ENCODE measurements at regions not wholly inside any gene's neighbourhood (a gene's known extent, or its start where the extent isn't known, plus 50 kb on each side); places are given as distances from the start of the nearest gene placed in this dataset.

DNA sequence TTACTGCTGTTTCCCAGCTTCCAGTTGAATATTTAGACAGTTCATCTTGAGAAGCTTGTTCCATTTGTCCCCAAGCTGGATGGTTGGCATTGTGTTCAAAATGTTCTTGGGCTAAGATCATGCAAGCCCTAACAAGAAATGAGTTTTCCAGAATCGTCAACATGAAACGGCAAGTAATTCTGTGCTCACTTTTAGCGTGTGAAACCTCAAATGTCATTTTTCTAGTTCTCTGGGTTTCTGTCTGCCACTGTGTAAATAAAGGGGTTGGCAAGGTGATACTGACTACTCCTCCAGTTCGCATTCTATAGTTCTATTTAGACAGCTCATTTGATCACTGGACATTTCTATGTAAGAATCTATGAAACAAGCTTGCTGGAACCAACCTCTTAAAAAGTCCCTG lies 194.0 kb downstream of the AHR start:
- TF ChIP-seq CTCF (IDR thresholded peaks at IDR 0.05): no peak
- DNase-seq: no peak
- intact Hi-C loops (cut with DNase I; ENCODE audit: low total_unique reads): no loop called here

GRCh38 chr7:17493446-17493845 lies 195.0 kb downstream of the AHR start:
- intact Hi-C loops (cut with DNase I; ENCODE audit: low total_unique reads): no loop called here
- Histone ChIP-seq H3K9me3 (no peaks in the 10 kb centered on the region), H3K4me3 (no peak overlapping the region), H3K36me3 (no peaks in the 10 kb centered on the region), H3K27ac (no peak overlapping the region), H3K4me1 (peaks cover 0 to 5% (median 0%) of the 10 kb centered on the region in 4 donors), H3K27me3 (no peaks in the 10 kb centered on the region)
- TF ChIP-seq CTCF (IDR thresholded peaks at IDR 0.05): no peak
- DNase-seq: no peak

More for the DNA sequence above, 194.0 kb downstream of the AHR start:
- Histone ChIP-seq H3K9me3 (no peaks in the 10 kb centered on the region), H3K27me3 (no peaks in the 10 kb centered on the region), H3K4me1 (peaks cover 0 to 5% (median 0%) of the 10 kb centered on the region in 4 donors), H3K4me3 (no peak overlapping the region), H3K36me3 (no peaks in the 10 kb centered on the region), H3K27ac (no peak overlapping the region)

DNA sequence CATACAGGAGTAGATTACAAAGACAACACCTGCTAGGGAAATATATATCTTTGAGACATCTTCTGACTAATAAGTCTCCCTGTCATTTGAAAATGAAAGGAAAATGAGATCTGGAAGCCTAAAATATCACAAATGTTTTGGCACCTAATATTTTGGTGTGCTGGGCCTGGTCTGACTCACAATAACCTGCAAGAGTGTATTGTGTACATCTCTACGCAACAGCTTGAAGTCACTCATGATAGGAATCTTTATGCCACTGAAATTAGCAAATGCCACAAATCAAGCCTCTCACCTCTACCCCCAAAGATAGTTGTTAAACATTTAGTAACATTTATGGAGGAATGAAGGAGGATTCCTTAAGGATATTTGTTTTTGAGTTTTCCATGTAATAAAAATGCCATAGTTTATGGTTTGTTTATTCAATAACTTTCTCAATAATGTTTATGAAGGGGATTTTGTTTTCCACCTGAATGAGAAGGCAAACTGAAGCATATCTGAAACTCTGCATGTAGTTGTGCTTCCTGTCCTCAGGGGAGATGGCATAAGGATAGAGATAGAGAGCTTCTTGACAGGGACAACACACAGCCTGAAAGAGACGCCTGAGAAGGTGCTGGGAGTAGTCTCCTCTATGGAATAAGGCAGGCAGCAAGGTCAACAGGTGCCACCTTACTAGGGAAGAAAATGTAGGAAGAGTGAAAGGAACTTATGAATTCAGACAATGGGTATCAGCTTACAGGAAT lies 197.4 kb downstream of the AHR start:
- Histone ChIP-seq H3K9me3 (no peaks in the 10 kb centered on the region), H3K36me3 (no peaks in the 10 kb centered on the region), H3K27me3 (no peaks in the 10 kb centered on the region), H3K27ac (no peak overlapping the region), H3K4me1 (peaks cover 0 to 5% (median 0%) of the 10 kb centered on the region in 4 donors), H3K4me3 (no peak overlapping the region)
- no peak for TF ChIP-seq CTCF (IDR thresholded peaks at IDR 0.05)
- DNase-seq: no peak
- intact Hi-C loops (cut with DNase I; ENCODE audit: low total_unique reads): no loop called here

GRCh38 chr7:17497136-17497535 lies 198.7 kb downstream of the AHR start:
- H3K27me3 ChIP-seq: no peaks in the 10 kb centered on the region
- no peak for DNase-seq
- no peak for TF ChIP-seq CTCF (IDR thresholded peaks at IDR 0.05)
- intact Hi-C loops (cut with DNase I; ENCODE audit: low total_unique reads): no loop called here
- H3K4me3 ChIP-seq: no peak overlapping the region
- H3K27ac ChIP-seq: no peak overlapping the region
- peaks cover 0 to 15% (median 2%) of the 10 kb centered on the region in 4 donors for H3K4me1 ChIP-seq
- no peaks in the 10 kb centered on the region for H3K36me3 ChIP-seq
- no peaks in the 10 kb centered on the region for H3K9me3 ChIP-seq

DNA sequence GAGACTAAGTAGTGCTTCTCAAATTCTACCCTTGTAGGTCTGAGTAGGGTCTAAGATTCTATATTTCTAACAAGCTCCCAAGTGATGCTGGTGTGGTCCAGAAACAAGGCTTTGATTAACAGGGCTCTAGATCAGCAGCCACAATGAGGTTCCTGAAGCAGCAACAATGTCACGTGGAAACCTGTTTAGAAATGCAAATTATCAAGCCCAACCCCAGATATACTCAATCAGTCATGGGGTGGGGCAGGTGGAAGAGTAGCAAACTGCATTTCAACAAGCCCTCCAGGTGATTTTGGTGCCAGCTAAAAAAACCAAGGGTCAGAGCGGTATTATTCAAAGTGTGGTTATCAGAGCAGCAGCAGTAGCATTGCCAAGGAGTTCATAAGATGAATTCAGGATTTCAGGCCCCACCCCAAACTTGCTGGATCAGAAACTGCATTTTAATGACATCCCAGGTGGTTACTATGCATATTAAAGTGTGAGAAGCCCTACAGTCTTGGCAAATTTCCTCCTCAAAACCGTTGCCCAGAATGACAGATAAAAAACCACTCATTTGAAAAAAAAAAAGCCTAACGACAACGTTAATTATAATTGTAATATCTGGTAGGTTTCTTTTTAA lies 199.2 kb downstream of the AHR start:
- H3K27ac ChIP-seq: no peak overlapping the region
- DNase-seq: no peak
- peaks cover 0 to 20% (median 2%) of the 10 kb centered on the region in 4 donors for H3K4me1 ChIP-seq
- H3K27me3 ChIP-seq: no peaks in the 10 kb centered on the region
- intact Hi-C loops (cut with DNase I; ENCODE audit: low total_unique reads): no loop called here
- no peak overlapping the region for H3K4me3 ChIP-seq
- no peak for TF ChIP-seq CTCF (IDR thresholded peaks at IDR 0.05)
- no peaks in the 10 kb centered on the region for H3K9me3 ChIP-seq
- H3K36me3 ChIP-seq: no peaks in the 10 kb centered on the region

Measured in tibial artery (tissue), 4 donors.